H1 (cell line): ENCODE measurements at regions not wholly inside any gene's neighbourhood (a gene's known extent, or its start where the extent isn't known, plus 50 kb on each side); places are given as distances from the start of the nearest gene placed in this dataset.

ENCODE experiments used
- CTCF ChIA-PET: fragments of 300-600 bp; sonication (Branson Sonifier 250); formaldehyde crosslinking; loops from one replicate; lab custom pipeline; 2021; ENCODE audit not compliant: partially characterized antibody; lab: Charles Lee
- POLR2A ChIA-PET: fragments of 300-600 bp; sonication (Branson Sonifier 250); formaldehyde crosslinking; loops from one replicate; lab custom pipeline; 2021; ENCODE audit warnings: inconsistent platforms; ENCODE audit not compliant: partially characterized antibody; lab: Charles Lee
- DNase-seq, 2 experiments: peaks; one replicate each; pipeline versions ENCODE4 v3.0.0 to v3.0.0-alpha.2; 2010 to 2022; ENCODE audit warnings: low spot score in 2 of 2, low read depth in 1 of 2, mixed read lengths in 1 of 2
- FAIRE-seq: peaks from 2 replicates; lab custom pipeline; 2011; peaks lifted over from hg19 to GRCh38; lab: Jason Lieb, UNC
- H2AFZ ChIP-seq: 2 replicates; pipeline ENCODE4 v1.8.1; 2012; ENCODE audit warnings: low read length, inconsistent platforms
- H2AK5ac ChIP-seq: 2 replicates; pipeline ENCODE4 v1.6.1; 2013; ENCODE audit warnings: low read depth, low read length
- H2BK120ac ChIP-seq: replicated peaks from 2 replicates; pipeline ENCODE3; 2013; ENCODE audit warnings: low read depth, low read length, inconsistent platforms
- H2BK12ac ChIP-seq: 2 replicates; pipeline ENCODE4 v1.6.1; 2013; ENCODE audit warnings: low read depth, low read length
- H2BK15ac ChIP-seq: 2 replicates; pipeline ENCODE4 v1.6.1; 2013; ENCODE audit warnings: low read length
- H2BK20ac ChIP-seq: 2 replicates; pipeline ENCODE4 v1.6.1; 2013; ENCODE audit warnings: low read length
- H2BK5ac ChIP-seq: 2 replicates; pipeline ENCODE4 v1.6.1; 2013; ENCODE audit warnings: low read depth, low read length
- H3K14ac ChIP-seq: 2 replicates; pipeline ENCODE4 v1.6.1; 2013; ENCODE audit warnings: inconsistent platforms; ENCODE audit not compliant: insufficient read length
- H3K18ac ChIP-seq: 2 replicates; pipeline ENCODE4 v1.6.1; 2013; ENCODE audit warnings: low read length; ENCODE audit errors: extremely low read depth
- H3K23ac ChIP-seq: 2 replicates; pipeline ENCODE4 v1.6.1; 2013; ENCODE audit warnings: inconsistent platforms; ENCODE audit not compliant: insufficient read length
- H3K23me2 ChIP-seq: 2 replicates; pipeline ENCODE4 v1.6.1; 2013; ENCODE audit warnings: low read depth, low read length
- H3K27ac ChIP-seq: 2 replicates; pipeline ENCODE4 v1.6.1; 2011; ENCODE audit warnings: low read depth, low read length, inconsistent platforms
- H3K27me3 ChIP-seq, 4 experiments: replicated peaks in 1 of 4; 1 replicate in 1 of 4; 2 replicates in 3 of 4; pipeline versions ENCODE4 v1.6.1 to v1.8.1; 2011 to 2013; ENCODE audit warnings: low read length in 3 of 4, mild to moderate bottlenecking in 3 of 4, inconsistent platforms in 2 of 4, mixed read lengths in 2 of 4, moderate library complexity in 1 of 4; ENCODE audit not compliant: control insufficient read depth in 3 of 4, insufficient read depth in 3 of 4; ENCODE audit errors: extremely low read depth in 1 of 4
- H3K36me3 ChIP-seq, 4 experiments: 2 replicates each; pipeline versions ENCODE4 v1.6.1 to v1.8.1; 2011 to 2013; ENCODE audit warnings: mild to moderate bottlenecking in 4 of 4, low read length in 3 of 4, moderate library complexity in 2 of 4, control low read depth in 1 of 4, inconsistent platforms in 1 of 4; ENCODE audit not compliant: insufficient read depth in 4 of 4, control insufficient read depth in 2 of 4
- H3K4ac ChIP-seq: replicated peaks from 2 replicates; pipeline ENCODE3; 2013; ENCODE audit warnings: low read length, low read depth, mixed read lengths, inconsistent platforms; ENCODE audit not compliant: insufficient read length
- H3K4me1 ChIP-seq, 4 experiments: replicated peaks in 1 of 4; 1 replicate in 1 of 4; 2 replicates in 3 of 4; pipeline versions ENCODE4 v1.6.1 to v1.8.1; 2011 to 2013; ENCODE audit warnings: low read length in 3 of 4, inconsistent platforms in 2 of 4, mixed read lengths in 1 of 4; ENCODE audit not compliant: insufficient read depth in 4 of 4, control insufficient read depth in 3 of 4
- H3K4me2 ChIP-seq, 2 experiments: 2 replicates each; pipeline versions ENCODE4 v1.6.1 to v1.8.1; 2011 to 2013; ENCODE audit warnings: low read depth in 2 of 2, low read length in 2 of 2, control low read depth in 1 of 2, inconsistent platforms in 1 of 2, mild to moderate bottlenecking in 1 of 2; ENCODE audit not compliant: insufficient read depth in 1 of 2
- H3K4me3 ChIP-seq, 4 experiments: fragments of 200-600, 300-600 bp in 1 of 4; sonication (generic), shearing (Covaris generic), sonication (Bioruptor Twin) in 1 of 4; 2 replicates each; pipeline versions ENCODE4 v1.5.1 to v1.8.1; 2011 to 2016; ENCODE audit warnings: low read length in 4 of 4, low read depth in 3 of 4, control low read depth in 2 of 4, inconsistent platforms in 2 of 4, mild to moderate bottlenecking in 2 of 4, mixed read lengths in 1 of 4, moderate library complexity in 1 of 4; ENCODE audit not compliant: insufficient read depth in 2 of 4; ENCODE audit errors: extremely low read depth in 1 of 4
- H3K56ac ChIP-seq: replicated peaks from 2 replicates; pipeline ENCODE3; 2013; ENCODE audit warnings: low read depth, mild to moderate bottlenecking, mixed read lengths, low read length, inconsistent platforms; ENCODE audit not compliant: insufficient read length
- H3K79me1 ChIP-seq: 2 replicates; pipeline ENCODE4 v1.6.1; 2013; ENCODE audit warnings: low read depth, low read length, control low read depth
- H3K79me2 ChIP-seq, 2 experiments: 2 replicates each; pipeline versions ENCODE4 v1.6.1 to v1.8.1; 2012 to 2013; ENCODE audit warnings: low read length in 2 of 2, mild to moderate bottlenecking in 2 of 2, inconsistent platforms in 1 of 2; ENCODE audit not compliant: insufficient read depth in 2 of 2, control insufficient read depth in 1 of 2
- H3K9ac ChIP-seq, 4 experiments: replicated peaks in 1 of 4; 1 replicate in 1 of 4; 2 replicates in 3 of 4; pipeline versions ENCODE4 v1.6.1 to v1.8.1; 2011 to 2013; ENCODE audit warnings: low read depth in 3 of 4, low read length in 3 of 4, control low read depth in 2 of 4, mild to moderate bottlenecking in 2 of 4, moderate library complexity in 2 of 4, inconsistent platforms in 1 of 4; ENCODE audit errors: extremely low read depth in 1 of 4
- H3K9me3 ChIP-seq, 2 experiments: 2 replicates each; pipeline versions ENCODE4 v1.6.1 to v1.8.1; 2012 to 2013; ENCODE audit warnings: mild to moderate bottlenecking in 2 of 2, moderate library complexity in 2 of 2, control low read depth in 1 of 2, inconsistent platforms in 1 of 2, low read depth in 1 of 2, low read length in 1 of 2, mixed read lengths in 1 of 2; ENCODE audit not compliant: insufficient read depth in 2 of 2
- H4K20me1 ChIP-seq, 2 experiments: replicated peaks in 1 of 2; 2 replicates each; pipeline versions ENCODE3 to v1.8.1; 2011 to 2013; ENCODE audit warnings: inconsistent platforms in 2 of 2, low read length in 2 of 2, mild to moderate bottlenecking in 1 of 2; ENCODE audit not compliant: insufficient read depth in 2 of 2, control insufficient read depth in 1 of 2
- H4K5ac ChIP-seq: 2 replicates; pipeline ENCODE4 v1.6.1; 2013; ENCODE audit warnings: low read length, low read depth, mixed read lengths, inconsistent platforms; ENCODE audit not compliant: insufficient read length
- H4K8ac ChIP-seq: 2 replicates; pipeline ENCODE4 v1.8.0; 2013; ENCODE audit warnings: mild to moderate bottlenecking, moderate library complexity, low read length, inconsistent platforms; ENCODE audit not compliant: insufficient read depth; ENCODE audit errors: extremely low read depth
- H4K91ac ChIP-seq: replicated peaks from 2 replicates; pipeline ENCODE3; 2013; ENCODE audit warnings: low read length, mixed read lengths, inconsistent platforms; ENCODE audit not compliant: insufficient read length
- BACH1 ChIP-seq: IDR thresholded peaks from 2 replicates; pipeline ENCODE4 v1.6.1; 2012; ENCODE audit warnings: low read length, improper control_type of control experiment
- FOSL1 ChIP-seq: IDR thresholded peaks from 2 replicates; pipeline ENCODE4 v1.6.1; 2011; ENCODE audit warnings: mild to moderate bottlenecking, low read depth, low read length, moderate library complexity; ENCODE audit not compliant: insufficient read depth
- SIN3A ChIP-seq, 2 experiments: IDR thresholded peaks in 1 of 2; conservative IDR thresholded peaks in 1 of 2; 2 replicates each; pipeline ENCODE4 v1.6.1; 2011 to 2012; ENCODE audit warnings: low read length in 2 of 2, improper control_type of control experiment in 1 of 2, low read depth in 1 of 2, mild to moderate bottlenecking in 1 of 2
- SP1 ChIP-seq: IDR thresholded peaks from 2 replicates; pipeline ENCODE4 v1.6.1; 2011; ENCODE audit warnings: low read depth, low read length
- SP4 ChIP-seq: IDR thresholded peaks from 2 replicates; pipeline ENCODE4 v1.6.1; 2012; ENCODE audit warnings: low read length, inconsistent platforms
- WGBS, 2 experiments: shearing (Covaris generic) in 1 of 2; methylation state at CpG; one replicate each; pipeline versions ENCODE4 v1.1.6 to v1.1.7; 2013 to 2015; ENCODE audit warnings: low lambda C conversion rate in 2 of 2, mixed read lengths in 2 of 2, inconsistent platforms in 1 of 2, low coverage in 1 of 2, missing lambda C conversion rate in 1 of 2; ENCODE audit not compliant: insufficient replicate concordance in 2 of 2, insufficient coverage in 1 of 2, insufficient read length in 1 of 2; ENCODE audit errors: extremely low coverage in 1 of 2, missing lambda C conversion rate in 1 of 2; 5-methylcytosine and 5-hydroxymethylcytosine counted together

- WGBS, 2 experiments, result 88% methylated on average over 2 of the region's 2 CpGs; no CpG with 5 or more reads in 1 of the 2 experiments
- Histone ChIP-seq H3K14ac (no peak overlapping the region), H4K20me1 (no peaks in the 10 kb centered on the region), H3K79me2 (no peaks in the 10 kb centered on the region), H3K23me2 (no peaks in the 10 kb centered on the region), H3K4me3 (no peak overlapping the region), H3K36me3 (no peaks in the 10 kb centered on the region), H3K4ac (no peak overlapping the region), H3K23ac (no peak overlapping the region), H4K5ac (no peak overlapping the region), H3K27me3 (no peaks in the 10 kb centered on the region), H3K9me3 (no peaks in the 10 kb centered on the region), H2BK120ac (no peak overlapping the region), H2BK12ac (no peak overlapping the region), H2BK20ac (no peak overlapping the region), H2BK15ac (no peak overlapping the region), H4K91ac (no peak overlapping the region), H3K9ac (no peak overlapping the region), H3K79me1 (no peaks in the 10 kb centered on the region), H2BK5ac (no peak overlapping the region), H3K4me1 (no peaks in the 10 kb centered on the region), H2AFZ (no peak overlapping the region), H3K56ac (no peak overlapping the region), H3K4me2 (no peak overlapping the region), H2AK5ac (no peak overlapping the region), H3K18ac (no peak overlapping the region), H3K27ac (no peak overlapping the region), H4K8ac (no peak overlapping the region)
- FAIRE-seq (no peak), DNase-seq (no peak)
- TF ChIP-seq SP1 (no peak), SIN3A (conservative IDR thresholded peaks at IDR 0.05 in 1 of 2, IDR thresholded peaks at IDR 0.05 in 1 of 2; ENCODE audit: low read depth in 1 of 2, low read length in 2 of 2) (no peak), FOSL1 (no peak), SP4 (no peak), BACH1 (no peak)
- ChIA-PET CTCF (interaction anchor here (0.7 to 2.1 kb wide), 6 partner anchors 13 to 830 kb away, joined by 3 to 7 read pairs (median 3); no protein-coding TSS in a partner anchor), POLR2A (interaction anchor here (1.0 kb wide), 1 partner anchor 20 kb away, joined by 3 read pairs; no protein-coding TSS in a partner anchor)
Observed at GRCh38 chr11:130994043-130994442, 77.8 kb upstream of the SNX19 start.
